Breast epithelium (tissue), 4 donors: ENCODE measurements at regions not wholly inside any gene's neighbourhood (a gene's known extent, or its start where the extent isn't known, plus 50 kb on each side); places are given as distances from the start of the nearest gene placed in this dataset.

Source experiments
- DNase-seq, 2 donors: peaks; one replicate each; pipeline ENCODE4 v3.0.0-alpha.2; 2019; ENCODE audit warnings: low spot score in 2 of 2
- H3K27ac ChIP-seq, 2 donors: fragments of 200-600 bp; sonication (generic) in 1 of 2; one replicate each; pipeline ENCODE4 v1.5.1; 2016 to 2019; ENCODE audit warnings: mild to moderate bottlenecking in 1 of 2
- H3K27me3 ChIP-seq, 2 donors: fragments of 200-600 bp; sonication (generic) in 1 of 2; one replicate each; pipeline versions ENCODE4 v1.5.1 to v1.6.0; 2017 to 2019; ENCODE audit warnings: control low read depth in 1 of 2, mild to moderate bottlenecking in 1 of 2
- H3K36me3 ChIP-seq: fragments of 200-600 bp; one replicate; pipeline ENCODE4 v1.5.1; 2019
- H3K4me1 ChIP-seq, 2 donors: fragments of 200-600 bp; sonication (generic); one replicate each; pipeline ENCODE4 v1.5.1; 2016 to 2019; ENCODE audit warnings: control low read depth in 1 of 2
- H3K4me3 ChIP-seq, 3 donors: fragments of 200-600 bp; sonication (generic); 1 replicate in 2 of 3; 2 replicates in 1 of 3; pipeline ENCODE4 v1.5.1; 2016 to 2019; ENCODE audit warnings: mild to moderate bottlenecking in 3 of 3, moderate library complexity in 2 of 3
- H3K9me3 ChIP-seq, 2 donors: fragments of 200-600 bp; sonication (generic) in 1 of 2; one replicate each; pipeline ENCODE4 v1.5.1; 2016 to 2019; ENCODE audit warnings: control low read depth in 1 of 2
- POLR2A ChIP-seq: fragments of 450-650 bp; IDR thresholded peaks from one replicate; pipeline ENCODE4 v1.6.1; 2016; ENCODE audit warnings: antibody characterized with exemption, mild to moderate bottlenecking, moderate library complexity
- POLR2AphosphoS5 ChIP-seq, 3 donors: sonication (generic); formaldehyde crosslinking; IDR thresholded peaks; one replicate each; pipeline ENCODE4 v1.6.1; 2017; ENCODE audit warnings: antibody characterized with exemption in 3 of 3
- intact Hi-C: fragments of 100-400 bp; cut with DNase I; formaldehyde crosslinking; loops from one replicate; pipeline ENCODE4 v1.15.1; 2023; ENCODE audit warnings: low total_unique reads
- TF ChIP-seq, protein P1 (sequence below), 3 donors: fragments of 450-650 bp; IDR thresholded peaks; one replicate each; pipeline ENCODE4 v1.5.1; 2016 to 2017; ENCODE audit warnings: antibody characterized with exemption in 3 of 3, mild to moderate bottlenecking in 3 of 3, moderate library complexity in 3 of 3

- no peaks in the 10 kb centered on the region for H3K36me3 ChIP-seq
- intact Hi-C loops: no loop called here
- H3K27me3 ChIP-seq: no peaks in the 10 kb centered on the region
- DNase-seq: no peak
- H3K4me1 ChIP-seq: no peaks in the 10 kb centered on the region
- H3K4me3 ChIP-seq: no peak overlapping the region
- H3K9me3 ChIP-seq: no peaks in the 10 kb centered on the region
- H3K27ac ChIP-seq: no peak overlapping the region
- TF ChIP-seq POLR2A (no peak), POLR2AphosphoS5 (IDR thresholded peaks at IDR 0.05) (no peak)
- TF ChIP-seq, protein P1, sequence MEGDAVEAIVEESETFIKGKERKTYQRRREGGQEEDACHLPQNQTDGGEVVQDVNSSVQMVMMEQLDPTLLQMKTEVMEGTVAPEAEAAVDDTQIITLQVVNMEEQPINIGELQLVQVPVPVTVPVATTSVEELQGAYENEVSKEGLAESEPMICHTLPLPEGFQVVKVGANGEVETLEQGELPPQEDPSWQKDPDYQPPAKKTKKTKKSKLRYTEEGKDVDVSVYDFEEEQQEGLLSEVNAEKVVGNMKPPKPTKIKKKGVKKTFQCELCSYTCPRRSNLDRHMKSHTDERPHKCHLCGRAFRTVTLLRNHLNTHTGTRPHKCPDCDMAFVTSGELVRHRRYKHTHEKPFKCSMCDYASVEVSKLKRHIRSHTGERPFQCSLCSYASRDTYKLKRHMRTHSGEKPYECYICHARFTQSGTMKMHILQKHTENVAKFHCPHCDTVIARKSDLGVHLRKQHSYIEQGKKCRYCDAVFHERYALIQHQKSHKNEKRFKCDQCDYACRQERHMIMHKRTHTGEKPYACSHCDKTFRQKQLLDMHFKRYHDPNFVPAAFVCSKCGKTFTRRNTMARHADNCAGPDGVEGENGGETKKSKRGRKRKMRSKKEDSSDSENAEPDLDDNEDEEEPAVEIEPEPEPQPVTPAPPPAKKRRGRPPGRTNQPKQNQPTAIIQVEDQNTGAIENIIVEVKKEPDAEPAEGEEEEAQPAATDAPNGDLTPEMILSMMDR (IDR thresholded peaks at IDR 0.05): no peak
These were observed 194.6 kb downstream of the KLF12 start for GRCh38 chr13:73939603-73940002.

DNA sequence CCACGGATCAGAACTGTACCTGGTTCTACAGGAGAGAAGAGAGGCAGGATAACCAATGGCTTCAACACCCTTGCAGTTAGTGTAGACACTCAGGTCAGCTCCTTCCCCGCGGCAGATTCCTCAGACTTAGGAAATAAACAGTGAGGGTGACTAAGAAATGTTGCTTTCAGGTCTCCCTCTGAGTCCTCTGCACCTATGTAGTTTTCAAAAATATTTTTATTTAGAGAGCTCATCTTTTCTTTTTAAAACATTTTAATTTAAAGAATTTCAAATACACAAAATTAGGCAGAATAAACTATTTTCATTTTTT lies 195.2 kb downstream of the KLF12 start:
- H3K4me1 ChIP-seq: no peaks in the 10 kb centered on the region
- intact Hi-C loops: no loop called here
- DNase-seq: no peak
- no peak overlapping the region for H3K4me3 ChIP-seq
- H3K27ac ChIP-seq: no peak overlapping the region
- TF ChIP-seq POLR2A: no peak
- TF ChIP-seq POLR2AphosphoS5 (IDR thresholded peaks at IDR 0.05): no peak
- TF ChIP-seq, protein P1 (IDR thresholded peaks at IDR 0.05): no peak
- no peaks in the 10 kb centered on the region for H3K9me3 ChIP-seq
- no peaks in the 10 kb centered on the region for H3K36me3 ChIP-seq
- no peaks in the 10 kb centered on the region for H3K27me3 ChIP-seq

DNA sequence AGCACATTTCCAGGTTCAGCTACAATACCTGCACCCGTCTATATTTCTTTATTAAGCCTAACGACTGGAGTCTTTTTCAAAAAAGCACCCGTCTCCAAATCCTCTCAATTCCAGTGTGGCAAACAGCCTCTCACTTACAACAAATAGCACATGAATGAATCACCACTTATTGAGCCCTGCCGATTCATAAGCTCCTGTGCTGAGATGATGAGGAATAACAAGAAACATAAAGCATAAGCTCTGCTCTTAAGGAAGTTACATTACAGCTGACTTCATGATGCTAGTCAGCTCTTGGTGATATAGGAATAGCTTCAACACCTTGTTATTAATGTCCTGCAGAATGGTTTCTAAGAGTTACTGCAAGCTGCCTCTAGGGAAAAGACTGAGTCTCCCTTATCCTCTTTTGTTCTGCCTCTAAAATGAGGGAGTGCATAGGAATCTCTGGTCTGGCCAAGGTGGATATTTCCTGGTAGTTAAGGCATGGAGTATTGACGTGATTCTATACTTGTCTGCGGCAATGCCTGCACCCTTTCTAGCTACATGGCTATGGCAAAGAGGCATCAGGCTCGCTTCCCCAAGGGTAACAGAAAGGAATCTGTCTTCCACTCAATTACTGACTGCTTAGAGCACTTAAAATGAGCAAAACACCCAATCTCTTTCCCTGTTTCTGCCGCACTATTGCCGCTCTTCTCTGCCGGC lies 195.7 kb downstream of the KLF12 start:
- intact Hi-C loops: no loop called here
- Histone ChIP-seq H3K36me3 (no peaks in the 10 kb centered on the region), H3K27ac (no peak overlapping the region), H3K27me3 (no peaks in the 10 kb centered on the region), H3K9me3 (no peaks in the 10 kb centered on the region), H3K4me3 (no peak overlapping the region), H3K4me1 (no peaks in the 10 kb centered on the region)
- TF ChIP-seq POLR2A (no peak), POLR2AphosphoS5 (IDR thresholded peaks at IDR 0.05) (no peak)
- TF ChIP-seq, protein P1 (IDR thresholded peaks at IDR 0.05): no peak
- DNase-seq: no peak

DNA sequence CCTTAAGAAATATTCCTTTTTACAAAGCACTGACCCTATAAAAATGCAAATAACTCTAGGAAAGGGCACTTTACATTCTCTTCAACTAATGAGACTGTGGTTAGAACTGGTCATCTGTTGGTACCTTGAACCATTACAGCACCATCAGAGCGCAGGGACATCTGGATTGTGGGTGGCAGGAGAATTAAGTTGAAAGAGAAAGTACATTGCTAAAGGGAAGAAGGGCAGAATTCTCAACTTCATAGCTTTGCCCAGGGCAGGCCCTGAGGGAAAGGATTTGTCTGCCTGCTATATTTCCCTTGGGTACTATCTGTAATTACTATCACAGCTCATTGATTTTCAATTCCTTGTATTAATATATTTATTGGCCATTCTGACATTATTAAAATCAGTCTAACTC lies 196.8 kb downstream of the KLF12 start:
- DNase-seq: no peak
- no peak overlapping the region for H3K27ac ChIP-seq
- no peaks in the 10 kb centered on the region for H3K4me1 ChIP-seq
- no peaks in the 10 kb centered on the region for H3K27me3 ChIP-seq
- intact Hi-C loops: no loop called here
- no peak overlapping the region for H3K4me3 ChIP-seq
- no peaks in the 10 kb centered on the region for H3K36me3 ChIP-seq
- no peaks in the 10 kb centered on the region for H3K9me3 ChIP-seq
- no peak for TF ChIP-seq POLR2A
- no peak for TF ChIP-seq POLR2AphosphoS5 (IDR thresholded peaks at IDR 0.05)
- TF ChIP-seq, protein P1 (IDR thresholded peaks at IDR 0.05): no peak

GRCh38 chr13:73935991-73936390 lies 198.2 kb downstream of the KLF12 start:
- no peaks in the 10 kb centered on the region for H3K36me3 ChIP-seq
- no peak overlapping the region for H3K27ac ChIP-seq
- TF ChIP-seq, protein P1 (IDR thresholded peaks at IDR 0.05): no peak
- TF ChIP-seq POLR2A: no peak
- TF ChIP-seq POLR2AphosphoS5 (IDR thresholded peaks at IDR 0.05): no peak
- H3K4me3 ChIP-seq: no peak overlapping the region
- no peaks in the 10 kb centered on the region for H3K27me3 ChIP-seq
- no peaks in the 10 kb centered on the region for H3K9me3 ChIP-seq
- intact Hi-C loops: no loop called here
- no peaks in the 10 kb centered on the region for H3K4me1 ChIP-seq
- DNase-seq: no peak
